COLO829 (cell line): ENCODE measurements at regions not wholly inside any gene's neighbourhood (a gene's known extent, or its start where the extent isn't known, plus 50 kb on each side); places are given as distances from the start of the nearest gene placed in this dataset.
A peak's percentile ranks its signal among the peaks of the same experiment; 100 is the strongest.
"Not testable (repeated sequence)": the region's sequence is repeated elsewhere in the genome, so short reads cannot be mapped to it uniquely, and the experiment has no call there.

Source experiments
- DNase-seq: peaks from one replicate; pipeline ENCODE4 v3.0.0; 2012; ENCODE audit warnings: low spot score

- no peak for DNase-seq
Measured at GRCh38 chr6:14366315-14366714, 248.7 kb downstream of the CD83 start.

DNA sequence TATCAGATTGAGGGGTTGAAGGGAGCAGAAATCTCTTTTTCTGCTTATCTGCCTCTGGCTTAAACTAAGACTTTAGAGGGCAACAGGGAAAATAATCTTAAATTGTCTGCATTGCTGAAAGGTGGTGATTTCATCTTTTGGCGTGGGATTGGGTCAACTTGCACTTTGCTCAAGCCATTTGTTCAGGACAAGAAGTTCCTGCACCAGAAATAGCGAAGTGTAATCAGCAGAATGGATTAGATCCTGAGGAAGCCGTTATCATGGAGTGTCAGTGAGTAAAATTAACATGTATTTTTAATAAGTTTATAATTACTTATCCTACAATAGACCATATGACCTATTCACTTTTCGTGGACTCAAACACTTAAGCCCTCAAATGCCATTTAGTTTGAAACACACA is 249.3 kb downstream of the CD83 start:
- no peak for DNase-seq

GRCh38 chr6:14367296-14367695 is 249.7 kb downstream of the CD83 start:
- no peak for DNase-seq

GRCh38 chr6:14369717-14370116 is 252.1 kb downstream of the CD83 start:
- DNase-seq: no peak

DNA sequence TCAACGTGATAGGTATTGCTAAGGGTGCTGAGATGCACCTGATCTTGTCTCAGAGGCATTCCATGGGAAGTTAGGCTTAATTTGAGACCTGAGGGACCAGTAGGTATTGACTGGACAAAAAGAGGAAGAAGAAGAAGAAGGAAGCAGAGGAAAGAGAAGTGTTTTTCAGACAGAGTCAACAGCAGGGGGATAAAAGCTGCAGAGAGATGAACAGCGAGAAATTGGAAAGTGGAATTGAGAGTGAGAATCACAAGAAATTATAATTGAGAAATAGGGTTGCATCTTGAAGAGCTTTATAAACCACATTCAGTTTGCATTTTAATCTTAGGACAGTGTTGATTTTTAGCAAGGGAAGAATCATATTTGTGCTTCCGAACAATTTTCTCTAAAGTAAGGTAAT is 254.0 kb downstream of the CD83 start:
- DNase-seq: no peak

DNA sequence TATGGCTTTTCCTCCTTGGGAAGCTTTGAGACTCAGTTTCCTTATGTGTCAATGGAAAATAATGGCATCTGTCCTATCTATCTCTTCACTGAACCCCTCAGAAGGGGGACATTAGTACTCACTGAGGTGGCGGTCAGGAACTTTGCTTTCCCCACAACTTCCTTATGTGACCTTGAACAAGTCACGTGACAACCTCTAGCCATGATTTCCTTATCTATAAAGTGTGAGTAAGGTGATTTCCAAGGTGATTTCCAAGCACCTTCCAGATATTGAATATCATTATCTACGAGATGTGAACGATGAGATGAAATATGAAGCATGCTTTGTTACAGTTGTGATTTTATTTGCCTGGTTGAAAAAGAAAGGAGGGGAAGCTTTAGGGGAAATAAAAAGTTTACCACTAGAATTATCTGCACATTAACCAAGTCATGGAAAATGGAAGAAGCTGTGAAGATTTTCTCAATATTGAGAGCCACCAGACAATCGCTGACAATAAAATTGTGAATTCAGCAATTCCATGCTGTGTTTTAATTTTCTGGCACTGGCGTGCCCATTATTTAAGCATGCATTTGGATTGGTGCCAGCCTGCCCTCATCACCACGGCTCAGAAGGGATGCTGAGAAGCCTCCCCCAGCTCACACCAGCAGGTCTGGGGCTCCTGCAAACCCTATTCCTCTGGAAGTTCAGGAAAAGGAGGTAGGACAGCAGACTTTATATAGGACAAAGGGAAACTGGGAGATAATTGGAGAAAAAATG is 255.3 kb downstream of the CD83 start:
- no peak for DNase-seq

DNA sequence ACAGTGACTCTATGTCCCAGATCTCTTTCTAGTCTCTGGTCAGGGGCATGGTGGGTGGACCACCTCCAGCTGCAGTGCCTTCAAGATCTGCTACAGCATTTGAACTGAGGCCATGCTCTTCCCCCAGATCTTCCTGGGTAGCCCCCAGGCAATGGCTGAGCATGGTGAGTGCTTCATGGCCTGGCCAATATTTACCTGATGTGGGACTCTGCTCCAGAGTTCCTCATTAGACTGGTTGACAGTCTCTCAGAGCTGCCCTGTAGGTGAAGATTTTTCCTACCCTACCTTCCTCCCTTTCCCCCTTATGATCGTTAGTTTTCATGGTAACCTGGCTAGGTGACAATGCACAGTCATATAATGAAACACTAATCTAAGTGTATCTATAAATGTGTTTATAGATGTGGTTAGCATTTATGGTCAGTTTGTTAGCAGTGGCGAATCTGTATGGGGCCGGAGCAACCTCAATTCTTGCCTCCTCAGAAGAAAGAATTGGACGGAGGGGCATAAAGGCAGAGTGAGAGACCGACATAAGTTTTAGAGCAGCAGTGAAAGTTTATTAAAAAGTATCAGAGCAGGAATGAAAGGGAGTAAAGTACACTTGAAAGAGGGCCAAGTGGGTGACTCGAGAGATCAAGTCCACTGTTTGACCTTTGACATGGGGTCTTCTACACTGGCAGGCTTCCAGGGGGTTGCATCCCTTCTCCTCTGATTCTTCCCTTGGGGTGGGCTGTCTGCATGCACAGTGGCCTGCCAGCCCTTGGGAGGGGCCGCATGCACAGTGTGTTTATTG is 256.3 kb downstream of the CD83 start:
- no peak for DNase-seq

GRCh38 chr6:14375930-14376329 is 258.4 kb downstream of the CD83 start:
- no peak for DNase-seq

DNA sequence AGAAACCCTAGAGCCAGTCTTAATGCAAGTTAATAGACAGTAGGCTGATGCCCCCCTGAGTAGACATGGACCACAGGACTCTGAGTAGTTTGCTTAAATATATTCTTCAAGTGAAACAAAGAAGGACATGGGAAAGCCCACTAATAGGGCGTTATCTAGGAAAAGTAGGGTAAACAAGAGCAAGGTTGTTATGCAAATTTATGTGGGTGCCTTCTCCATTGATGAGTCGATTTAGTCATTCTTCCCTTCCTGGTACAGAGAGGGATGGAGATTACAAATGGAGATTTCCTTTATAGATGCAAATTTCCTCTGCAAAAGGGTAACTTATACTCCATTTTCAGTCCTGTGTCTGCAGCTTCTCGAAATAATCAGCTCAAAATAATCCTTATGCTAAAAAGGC is 262.0 kb downstream of the CD83 start:
- DNase-seq: no peak

DNA sequence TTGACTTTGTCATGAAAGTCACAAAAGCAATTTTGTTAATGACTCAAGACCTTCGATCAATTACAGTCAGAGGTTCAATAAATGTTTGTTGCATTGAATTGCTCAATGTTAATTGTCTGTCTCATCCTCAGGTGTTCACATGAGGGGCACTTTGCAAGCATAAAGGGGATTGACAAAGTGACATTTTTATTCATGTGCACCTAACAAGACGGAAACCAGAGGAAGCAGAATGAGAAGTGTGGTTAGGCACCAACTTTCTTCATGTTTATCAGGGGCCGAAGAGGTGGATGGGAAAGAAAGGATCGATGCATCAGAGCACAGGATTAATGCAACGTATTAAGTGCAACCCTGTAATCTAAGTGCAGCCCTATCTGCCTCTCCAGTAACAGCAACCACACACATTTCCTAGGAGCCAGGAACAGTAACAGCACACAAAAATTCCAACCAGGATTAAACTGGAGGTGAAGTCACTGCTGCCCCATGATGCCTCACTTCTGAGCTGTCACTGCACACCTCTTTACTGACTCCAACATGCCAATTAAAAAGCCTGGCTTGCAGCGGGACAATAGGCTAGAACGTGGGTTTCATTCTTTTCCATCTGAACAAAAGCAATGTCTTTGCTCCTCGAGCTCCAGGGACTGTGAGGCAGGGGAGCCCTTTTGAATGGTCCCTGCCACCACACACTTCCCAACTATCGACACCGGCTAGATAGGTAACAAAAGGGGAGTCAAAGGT is 262.7 kb downstream of the CD83 start:
- DNase-seq: no peak

DNA sequence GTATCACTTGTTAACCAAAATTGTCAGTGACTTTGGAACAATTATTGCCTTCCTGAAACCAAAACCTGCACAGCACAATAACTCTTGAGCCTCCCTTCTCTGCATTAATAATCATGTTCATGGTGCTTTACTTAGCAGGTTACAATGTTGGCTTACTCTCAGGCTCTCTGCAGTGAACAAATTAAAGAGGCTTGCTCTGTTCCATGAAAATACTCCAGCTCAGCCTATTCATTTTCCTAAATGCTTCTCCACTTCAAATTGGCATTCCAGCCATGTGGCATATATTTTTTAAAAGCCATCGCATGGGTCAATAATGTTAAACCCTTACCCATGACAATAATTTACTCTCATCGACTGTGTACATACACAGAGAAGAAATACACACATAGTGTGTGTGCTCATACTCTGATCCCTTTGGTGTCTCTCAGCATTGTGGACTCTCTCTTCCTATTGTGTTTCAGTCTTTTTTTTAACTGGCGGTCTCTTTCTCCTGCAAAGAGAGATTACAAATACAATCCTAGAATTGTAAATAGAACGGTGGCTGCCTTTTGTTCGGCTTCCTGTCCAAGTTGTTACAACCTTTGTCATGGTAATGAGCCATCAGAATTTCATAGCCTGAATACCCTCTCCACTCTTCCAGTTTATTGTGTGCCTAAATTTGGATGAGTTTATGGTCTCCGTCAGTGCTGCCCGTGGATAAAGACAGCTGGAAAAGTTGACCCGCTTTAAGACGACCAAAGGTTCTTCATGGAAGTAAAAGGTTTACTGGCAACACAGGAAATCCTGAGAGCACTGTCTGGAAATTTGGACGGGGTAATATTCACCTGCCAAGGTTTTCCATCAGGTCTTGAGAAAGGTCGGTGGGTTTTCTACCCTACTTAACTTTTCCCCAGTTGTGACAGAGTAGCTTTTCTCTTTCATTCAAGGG is 263.6 kb downstream of the CD83 start:
- DNase-seq: no peak

GRCh38 chr6:14381829-14382677 is 264.5 kb downstream of the CD83 start:
- no peak for DNase-seq

GRCh38 chr6:14382678-14383236 is 265.2 kb downstream of the CD83 start:
- no peak for DNase-seq

DNA sequence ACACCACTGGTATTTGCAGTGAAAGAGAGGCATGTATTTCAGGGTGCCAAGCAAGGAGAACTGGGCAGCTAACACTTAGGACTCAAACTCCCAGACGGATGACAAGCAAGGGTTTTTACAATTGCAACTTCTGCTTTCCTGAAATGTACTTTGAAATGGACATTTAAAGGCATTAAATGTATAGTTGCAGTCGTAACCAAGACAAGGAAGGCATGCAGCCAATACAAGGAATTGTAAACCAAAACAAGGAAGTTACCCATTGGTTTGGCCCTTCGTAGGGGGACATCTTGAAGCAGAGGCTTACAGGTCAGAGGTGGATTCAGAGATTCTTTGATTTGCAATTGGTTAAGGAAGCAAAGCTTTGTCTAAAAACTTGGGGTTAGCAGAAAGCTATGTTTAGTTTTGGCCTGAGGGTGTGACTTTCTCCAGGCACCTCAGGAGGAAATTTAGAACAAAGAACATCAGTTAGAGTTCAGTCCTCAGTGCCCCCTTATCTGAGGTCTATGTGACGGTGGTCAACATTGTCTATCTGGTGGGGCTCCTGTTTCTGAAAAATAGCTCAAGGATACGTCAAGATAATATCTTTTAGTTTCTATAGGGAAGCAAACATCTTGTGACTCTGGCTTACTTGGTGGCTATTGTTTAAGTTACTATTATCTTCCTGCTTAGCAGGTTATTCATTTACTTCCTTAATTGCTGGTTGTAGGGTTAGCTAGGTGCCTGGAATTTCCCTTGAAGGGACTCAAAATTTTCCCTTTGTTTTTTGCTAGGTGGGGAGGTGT is 266.0 kb downstream of the CD83 start:
- DNase-seq: no peak

GRCh38 chr6:14384175-14384949 is 266.8 kb downstream of the CD83 start:
- peak; percentile 31 for DNase-seq

GRCh38 chr6:14386263-14386662 is 268.7 kb downstream of the CD83 start:
- DNase-seq: no peak

DNA sequence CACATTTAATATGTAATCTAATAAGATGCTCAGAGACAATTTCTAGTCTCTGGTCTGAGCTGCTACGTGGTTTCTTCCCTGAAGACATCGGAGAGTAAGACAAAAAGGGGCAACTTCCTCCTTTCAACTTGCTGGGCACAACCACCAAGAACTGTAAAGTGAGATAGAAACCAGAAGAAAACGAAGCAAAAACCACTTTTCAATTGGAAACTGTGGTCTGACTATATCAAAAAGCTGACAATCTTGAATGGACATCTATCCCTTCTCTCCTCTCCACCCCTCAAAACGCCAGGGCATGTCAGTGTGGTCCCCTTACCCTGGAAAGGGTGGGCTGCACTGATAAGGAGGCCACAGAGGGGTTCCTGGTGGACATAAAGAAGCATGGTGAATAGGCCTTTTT is 269.1 kb downstream of the CD83 start:
- no peak for DNase-seq

DNA sequence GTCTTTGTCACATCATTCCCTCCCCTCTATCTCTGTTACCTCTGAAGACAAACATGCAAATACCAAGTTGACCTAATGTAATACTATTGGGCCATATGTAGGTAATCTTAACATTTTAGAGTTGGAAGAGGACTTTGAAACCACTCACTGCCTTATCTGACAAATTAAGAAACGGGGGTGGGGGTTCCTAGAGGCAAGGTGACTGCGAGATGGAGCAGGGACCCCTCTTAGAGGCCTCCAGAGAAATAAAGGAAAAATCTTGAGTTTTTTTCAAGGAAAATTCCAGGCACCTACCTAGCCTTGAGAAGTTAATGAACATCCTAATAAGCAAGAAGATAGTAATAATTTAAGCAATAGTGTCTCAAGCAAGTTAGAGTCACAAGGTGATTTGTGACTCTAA is 270.8 kb downstream of the CD83 start:
- no peak for DNase-seq

DNA sequence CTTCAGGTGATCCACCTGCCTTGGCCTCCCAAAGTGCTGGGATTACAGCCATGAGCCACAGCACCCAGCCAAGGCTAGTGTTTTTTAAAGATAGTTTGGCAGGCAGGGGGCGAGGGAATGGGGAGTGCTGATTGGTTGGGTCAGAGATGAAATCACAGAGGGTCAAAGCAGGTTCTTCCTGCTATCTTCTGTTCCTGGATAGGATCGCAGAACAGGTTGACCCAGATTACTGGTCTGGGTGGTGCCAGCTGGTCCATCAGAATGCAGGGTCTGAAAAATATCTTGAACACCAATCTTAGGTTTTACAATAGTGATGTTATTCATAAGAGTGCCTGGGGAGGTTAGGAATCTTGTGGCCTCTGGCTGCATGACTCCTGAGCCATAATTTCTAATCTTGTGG is 272.2 kb downstream of the CD83 start:
- not testable (repeated sequence) for DNase-seq
